ENCODE measurements at regions not wholly inside any gene's neighbourhood (a gene's known extent, or its start where the extent isn't known, plus 50 kb on each side); places are given as distances from the start of the nearest gene placed in this dataset.
"Not testable (repeated sequence)": the region's sequence is repeated elsewhere in the genome, so short reads cannot be mapped to it uniquely, and the experiment has no call there.

DNA sequence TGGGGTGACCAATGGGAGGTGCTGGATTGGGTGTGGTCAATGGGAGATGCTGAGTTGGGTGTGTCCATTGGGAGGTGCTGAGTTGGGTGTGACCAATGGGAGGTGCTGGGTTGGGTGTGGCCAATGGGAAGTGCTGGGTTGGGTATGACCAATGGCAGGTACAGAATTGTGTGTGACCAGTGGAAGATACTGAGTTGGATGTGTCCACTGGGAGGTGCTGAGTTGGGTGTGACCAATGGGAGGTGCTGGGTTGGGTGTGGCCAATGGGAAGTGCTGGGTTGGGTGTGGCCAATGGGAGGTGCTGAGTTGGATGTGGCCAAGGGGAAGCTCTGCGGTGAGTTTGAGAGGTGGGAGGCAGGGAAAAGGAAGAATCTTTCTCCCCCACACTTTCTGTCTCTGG is 250.0 kb upstream of the PROK2 start:
- no peak for DNase-seq

DNA sequence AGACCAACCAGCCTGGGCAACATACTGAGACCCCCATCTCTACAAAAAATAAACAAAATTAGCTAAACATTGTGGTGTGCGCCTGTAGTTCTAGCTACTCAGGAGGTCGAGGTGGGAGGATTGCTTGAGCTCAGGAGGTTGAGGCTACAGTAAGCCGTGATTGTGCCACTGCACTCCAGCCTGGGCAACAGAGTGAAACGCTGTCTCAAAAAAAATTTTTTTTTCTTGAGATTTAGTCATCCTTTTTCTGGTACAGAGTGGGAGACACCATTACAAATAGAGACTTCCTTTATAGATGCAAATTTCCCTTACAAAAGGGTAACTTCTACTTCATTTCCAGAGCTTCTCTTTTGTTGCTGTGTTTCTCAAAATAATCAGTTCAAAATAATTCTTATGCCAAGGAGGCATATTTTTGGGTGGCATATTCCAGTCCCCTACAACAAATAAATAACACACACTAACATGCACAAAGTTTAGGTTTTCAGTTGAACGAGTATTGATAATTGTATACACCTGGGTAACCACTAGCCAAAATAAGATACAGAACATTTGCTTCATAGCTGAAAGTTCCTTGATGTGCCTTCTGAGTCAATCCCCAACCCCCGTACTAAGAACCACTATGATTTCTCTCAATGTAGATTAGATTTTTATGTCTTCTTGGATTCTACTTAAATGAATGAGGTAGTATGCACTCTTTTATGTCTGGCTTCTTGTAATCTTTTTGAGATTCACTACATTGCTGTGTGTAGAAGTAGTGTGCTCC is 248.9 kb upstream of the PROK2 start:
- DNase-seq = no peak

DNA sequence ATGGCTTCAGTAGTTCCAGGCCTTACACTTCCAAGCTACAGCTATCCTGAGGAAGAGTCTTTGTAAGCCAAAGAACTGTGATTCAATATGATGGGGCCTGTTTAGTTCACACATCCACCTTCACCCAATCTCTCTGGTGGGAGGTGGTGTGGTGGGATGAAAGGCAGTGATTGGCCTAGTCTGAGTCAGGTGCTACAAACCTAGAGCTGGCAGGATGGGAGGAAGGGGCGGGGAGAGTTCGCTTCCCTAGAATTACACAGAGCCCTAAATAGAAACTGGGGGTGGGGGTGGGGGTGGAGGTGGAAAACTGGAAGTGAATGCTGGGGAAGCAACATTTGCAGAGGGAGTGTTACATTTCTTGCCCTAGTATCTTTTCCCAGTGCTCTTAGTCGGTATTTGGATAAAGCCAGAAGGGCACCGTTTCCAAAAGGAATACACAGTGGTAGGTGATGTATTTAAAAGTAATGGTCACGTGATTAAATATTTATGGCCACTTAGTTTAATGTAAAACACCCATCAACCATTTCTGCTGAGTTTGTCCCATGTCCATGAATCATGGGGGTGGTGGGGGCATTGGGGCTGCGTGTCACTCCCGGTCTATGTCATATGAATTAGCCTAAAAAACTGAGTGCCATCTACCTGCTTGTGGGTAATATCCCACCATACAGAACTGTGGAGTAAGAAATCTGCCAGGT is 247.6 kb upstream of the PROK2 start:
- DNase-seq = no peak

DNA sequence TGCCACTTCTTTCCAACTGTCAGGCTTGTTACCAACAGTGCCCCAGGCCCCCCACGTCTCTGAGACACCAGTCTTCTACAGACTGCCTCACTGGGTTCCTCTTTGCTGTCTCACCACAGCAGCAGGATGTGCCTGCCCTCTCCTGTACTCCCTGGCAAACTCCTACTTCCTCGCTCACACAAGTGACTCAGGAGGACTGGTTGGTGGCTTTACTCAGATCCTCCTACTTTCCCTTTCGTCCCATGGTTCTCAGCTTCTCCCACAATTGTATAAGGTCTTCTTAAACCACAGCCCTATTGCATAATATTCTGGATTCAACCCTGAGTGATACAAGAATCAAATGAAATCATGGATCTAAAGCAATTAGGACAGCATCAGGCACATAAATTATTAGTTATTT is 246.6 kb upstream of the PROK2 start:
- peak; percentile 81 for DNase-seq

DNA sequence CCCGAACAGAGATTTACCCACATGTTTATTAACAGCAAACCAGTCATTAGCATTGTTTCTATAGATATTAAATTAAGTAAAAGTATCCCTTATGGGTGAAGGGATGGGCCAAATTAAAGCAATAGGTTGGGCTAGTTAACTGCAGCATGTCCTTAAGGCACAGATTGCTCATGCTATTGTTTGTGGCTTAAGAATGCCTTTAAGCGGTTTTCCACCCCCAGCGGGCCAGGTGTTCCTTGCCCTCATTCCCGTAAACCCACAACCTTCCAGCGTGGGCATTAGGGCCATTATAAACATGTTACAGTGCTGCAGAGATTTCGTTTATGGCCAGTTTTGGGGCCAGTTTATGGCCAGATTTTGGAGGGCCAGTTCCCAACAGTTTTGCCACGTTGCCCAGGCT is 245.3 kb upstream of the PROK2 start:
- not testable (repeated sequence) for DNase-seq

DNA sequence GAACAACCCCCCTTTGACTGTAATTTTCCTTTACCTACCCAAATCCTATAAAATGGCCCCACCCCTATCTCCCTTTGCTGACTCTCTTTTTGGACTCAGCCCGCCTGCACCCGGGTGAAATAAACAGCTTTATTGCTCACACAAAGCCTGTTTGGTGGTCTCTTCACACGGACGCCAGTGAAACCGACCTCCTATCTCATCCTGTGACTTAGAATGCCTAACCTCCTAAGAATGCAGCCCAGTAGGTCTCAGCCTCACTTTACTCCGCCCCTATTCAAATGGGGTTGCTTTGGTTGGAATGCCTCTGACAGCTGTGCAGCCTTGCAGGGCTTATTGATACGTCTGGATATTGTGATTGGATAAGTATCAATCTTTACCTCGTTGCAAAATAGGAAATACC is 243.8 kb upstream of the PROK2 start:
- peak; percentile 85 for DNase-seq

DNA sequence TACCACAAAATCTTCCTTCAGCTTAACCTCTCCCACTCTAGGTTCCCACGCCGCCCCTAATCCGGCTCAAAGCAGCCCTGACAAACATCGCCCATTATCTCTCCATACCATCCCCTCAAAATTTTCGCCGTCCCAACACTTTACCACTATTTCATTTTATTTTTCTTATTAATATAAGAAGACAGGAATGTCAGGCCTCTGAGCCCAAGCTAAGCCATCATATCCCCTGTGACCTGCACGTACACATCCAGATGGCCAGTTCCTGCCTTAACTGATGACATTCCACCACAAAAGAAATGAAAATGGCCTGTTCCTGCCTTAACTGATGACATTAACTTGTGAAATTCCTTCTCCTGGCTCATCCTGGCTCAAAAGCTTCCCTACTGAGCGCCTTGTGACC is 243.4 kb upstream of the PROK2 start:
- DNase-seq = not testable (repeated sequence)

DNA sequence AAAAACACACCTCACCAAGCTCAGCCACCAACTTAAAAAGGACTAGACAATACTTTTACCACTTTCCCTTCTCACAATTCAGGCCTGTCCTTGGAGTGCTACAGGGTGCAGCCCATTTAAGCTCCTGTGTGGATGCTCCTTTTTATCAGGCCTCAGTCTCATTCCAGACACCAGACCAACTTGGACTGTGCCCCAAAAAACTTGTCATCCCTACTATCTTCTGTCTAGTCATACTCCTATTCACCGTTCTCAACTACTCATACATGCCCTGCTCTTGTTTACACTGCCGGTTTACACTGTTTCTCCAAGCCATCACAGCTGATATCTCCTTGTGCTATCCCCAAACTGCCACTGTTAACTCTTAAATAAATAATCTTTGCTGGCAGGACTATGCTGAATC is 242.8 kb upstream of the PROK2 start:
- DNase-seq = not testable (repeated sequence)

DNA sequence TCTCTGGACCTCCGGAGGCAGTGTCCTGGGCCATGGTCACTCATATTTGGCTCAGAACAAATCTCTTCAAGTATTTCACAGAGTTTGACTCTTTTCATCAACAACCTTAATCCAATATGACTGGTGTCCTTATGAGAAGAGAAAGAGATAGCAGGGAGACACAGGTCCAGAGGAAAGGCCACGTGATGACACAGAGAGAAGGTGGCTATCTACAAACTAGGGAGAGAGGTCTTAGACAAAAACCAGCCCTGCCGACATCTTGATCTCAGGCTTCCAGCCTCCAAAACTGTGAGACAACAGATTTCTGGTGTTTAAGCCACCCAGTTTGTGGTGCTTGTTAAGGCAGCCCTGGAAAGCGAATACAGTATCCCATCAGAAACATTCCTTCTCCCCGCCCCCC is 237.1 kb upstream of the PROK2 start:
- no peak for DNase-seq

DNA sequence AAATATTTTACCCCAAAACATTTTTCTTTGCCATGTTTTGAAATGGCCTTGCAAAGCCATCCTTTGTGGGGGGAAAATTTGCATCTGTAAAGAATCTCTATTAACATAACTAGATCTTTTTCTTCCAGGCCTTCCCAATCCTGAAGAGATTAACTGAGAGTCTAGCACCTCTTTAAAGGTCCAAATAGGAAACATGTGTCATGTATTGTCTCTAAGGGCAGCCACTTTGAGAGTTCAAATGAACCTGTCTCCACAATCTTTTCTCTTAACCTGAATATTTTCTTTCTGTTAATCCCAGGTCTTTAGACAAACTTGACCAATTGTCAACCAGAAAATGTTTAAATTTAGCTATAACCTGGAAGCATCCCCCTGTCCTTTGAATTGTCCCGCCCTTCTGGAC is 236.6 kb upstream of the PROK2 start:
- DNase-seq = no peak

DNA sequence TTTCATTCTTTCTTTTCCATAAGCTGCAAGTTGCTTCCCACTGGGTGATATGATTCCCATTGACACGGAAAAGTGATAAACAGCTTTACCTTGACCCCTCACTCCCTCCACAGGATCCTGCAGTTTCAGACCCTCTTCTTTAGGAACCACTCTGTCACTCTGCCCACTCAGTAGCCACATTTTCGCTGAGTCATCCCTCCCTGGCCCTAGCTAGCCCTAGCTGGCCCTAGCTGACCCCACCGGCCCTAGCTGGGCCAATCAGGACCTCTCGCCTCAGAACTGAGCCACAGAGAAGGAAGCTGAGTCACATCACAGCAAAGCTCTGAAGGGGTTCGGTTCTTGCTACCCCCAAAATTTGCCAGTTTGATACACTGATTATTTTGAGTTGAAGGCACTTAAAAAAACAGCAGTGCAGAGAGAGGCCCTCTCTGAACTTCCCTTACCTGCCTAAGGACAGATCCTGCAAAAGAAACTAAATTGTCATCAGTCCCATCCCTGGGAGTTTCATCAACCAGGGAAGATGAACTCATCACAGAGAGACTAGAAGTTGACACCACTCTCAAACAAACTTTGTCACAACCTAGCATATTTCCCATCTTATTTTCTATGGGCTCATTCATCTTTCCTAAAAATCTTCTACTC is 233.5 kb upstream of the PROK2 start:
- peak; percentile 34 for DNase-seq

DNA sequence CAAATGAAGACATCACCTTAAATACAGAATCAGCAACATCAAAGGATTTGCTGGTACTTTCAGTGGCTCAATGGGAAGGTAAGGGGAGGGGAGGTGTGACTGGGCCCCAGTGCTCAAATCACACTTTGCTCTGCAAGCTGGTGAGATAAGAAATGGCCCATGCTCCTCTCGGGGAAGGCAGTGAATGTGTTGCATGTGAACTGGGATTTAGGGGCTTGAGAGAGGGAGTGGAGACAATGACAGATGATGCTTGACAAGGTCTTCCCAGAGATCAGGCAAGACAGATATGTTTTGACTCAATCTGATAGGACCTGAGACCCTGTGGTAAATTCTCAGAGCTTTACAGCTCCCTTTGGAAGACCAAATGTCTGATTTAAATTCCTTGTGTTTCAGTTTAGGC is 233.0 kb upstream of the PROK2 start:
- no peak for DNase-seq

DNA sequence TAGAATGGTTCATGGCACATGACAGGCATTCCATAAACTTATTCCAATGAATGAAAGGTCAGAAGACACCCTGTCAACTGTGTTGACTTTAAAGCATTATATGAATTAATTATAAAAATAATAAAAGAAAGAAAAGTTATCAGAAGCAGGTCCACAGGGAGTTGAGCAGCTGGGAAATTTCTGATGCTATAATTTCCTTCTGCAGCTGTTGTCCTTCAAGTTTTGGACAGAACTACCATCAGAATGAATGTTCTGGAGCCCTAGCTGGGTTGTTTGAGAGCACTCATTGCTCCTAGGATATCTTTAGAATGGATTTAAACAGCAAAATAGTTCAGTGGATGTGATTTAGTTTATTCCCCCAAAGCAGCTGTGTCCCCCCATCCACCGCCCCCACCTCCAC is 232.4 kb upstream of the PROK2 start:
- no peak for DNase-seq

DNA sequence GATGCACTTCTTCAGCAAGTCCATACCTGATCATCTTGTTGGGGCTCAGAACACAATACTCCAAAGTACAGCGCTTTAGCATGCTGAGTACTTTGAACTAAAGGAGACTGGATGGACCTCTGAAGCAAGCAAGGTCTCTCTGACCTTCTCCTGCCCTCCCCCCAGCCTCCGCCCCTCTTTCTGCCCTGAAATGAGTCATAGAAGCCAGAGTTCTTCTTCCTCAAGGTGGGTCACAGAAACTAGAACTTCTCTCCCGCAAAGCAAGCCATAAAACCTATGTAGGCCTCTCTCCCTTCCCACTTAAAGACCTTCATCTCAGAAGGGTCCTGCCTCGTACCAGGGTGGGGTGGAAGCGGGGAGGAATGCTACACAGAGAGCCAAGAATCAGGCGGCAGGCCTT is 230.5 kb upstream of the PROK2 start:
- DNase-seq = no peak

DNA sequence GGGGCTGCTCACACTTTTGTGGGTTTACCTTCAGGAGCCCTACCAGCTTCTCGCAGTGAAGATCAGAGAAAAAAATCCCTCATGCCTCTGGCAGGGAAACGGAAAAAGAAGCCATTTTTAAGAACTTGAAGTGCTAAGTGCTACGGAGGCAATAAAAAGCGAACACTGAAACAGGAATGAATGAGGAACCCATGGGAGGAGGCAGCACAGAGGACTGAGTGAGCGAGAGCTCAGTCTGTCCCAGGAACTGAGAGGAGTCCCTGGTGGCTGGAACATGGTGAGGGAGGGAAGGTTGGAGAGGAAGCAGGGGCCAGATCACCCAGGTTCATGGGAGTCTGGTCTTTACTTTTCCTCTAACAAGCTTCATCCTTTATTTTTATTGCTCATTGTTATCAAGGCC is 228.1 kb upstream of the PROK2 start:
- DNase-seq = no peak

DNA sequence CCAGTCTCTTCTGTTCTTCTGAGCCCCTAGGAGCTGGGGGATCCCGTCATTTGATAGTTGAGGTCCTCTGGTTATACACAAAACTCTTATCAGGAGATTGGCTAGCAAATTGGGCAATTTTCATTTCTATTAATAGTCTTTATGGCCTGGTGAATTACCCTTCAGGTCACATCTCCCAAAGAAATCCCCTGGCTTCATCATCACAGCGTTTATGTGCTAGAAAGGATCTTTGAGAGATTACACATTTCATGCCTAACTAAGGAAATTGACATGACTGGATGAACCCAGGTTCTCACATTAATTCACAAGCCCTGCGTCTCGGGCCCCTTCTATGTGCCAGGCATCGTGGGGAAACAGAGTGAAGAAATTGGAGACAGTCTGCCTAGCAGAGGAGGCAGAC is 227.4 kb upstream of the PROK2 start:
- DNase-seq = no peak

DNA sequence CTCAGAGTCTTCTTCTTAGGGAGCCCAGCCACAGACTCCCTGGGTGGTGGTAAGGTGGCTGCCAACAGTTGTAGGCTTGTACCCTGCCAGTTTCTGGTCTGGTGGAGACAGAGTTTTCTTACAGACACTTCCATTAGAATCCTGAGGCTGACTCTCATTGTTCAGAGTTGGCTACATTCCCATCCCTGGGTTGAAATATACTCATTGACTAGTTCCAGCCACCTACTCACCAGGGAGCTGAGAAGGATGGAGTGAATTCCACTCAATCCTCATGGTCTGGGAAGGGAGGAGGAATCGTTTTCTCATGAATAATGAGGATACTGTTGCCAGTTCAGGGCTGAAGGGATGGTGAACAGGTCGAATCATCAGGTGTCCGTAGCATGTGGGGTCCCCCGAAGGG is 226.5 kb upstream of the PROK2 start:
- peak; percentile 94 for DNase-seq

DNA sequence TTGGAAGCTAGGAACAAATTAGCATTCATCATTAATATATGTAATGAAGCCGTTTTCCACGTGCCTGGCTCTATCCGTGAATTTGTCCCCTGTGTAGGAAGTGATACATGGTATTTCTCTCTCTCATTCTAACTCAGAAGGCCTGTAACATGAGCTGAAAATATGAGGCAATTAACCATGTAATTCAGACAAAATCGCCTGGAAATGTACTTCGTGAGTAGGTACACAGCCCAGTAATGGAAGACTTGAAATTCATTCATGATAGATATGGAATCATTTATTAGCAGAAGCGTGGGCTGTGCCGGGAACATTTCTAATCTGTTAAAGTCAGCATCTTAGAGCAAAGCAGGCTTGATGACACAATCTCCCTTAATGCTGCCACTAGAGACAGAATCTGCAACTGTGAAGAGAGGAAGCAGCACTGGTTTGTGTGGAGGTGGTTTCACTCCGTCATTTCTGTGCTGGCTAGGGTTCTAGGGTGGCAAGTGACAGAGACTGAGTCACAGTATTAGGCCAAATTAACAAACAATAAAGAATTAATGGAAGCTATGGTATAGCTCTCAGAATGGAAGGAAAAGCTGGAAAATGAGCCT is 225.0 kb upstream of the PROK2 start:
- DNase-seq = peak; percentile 36

DNA sequence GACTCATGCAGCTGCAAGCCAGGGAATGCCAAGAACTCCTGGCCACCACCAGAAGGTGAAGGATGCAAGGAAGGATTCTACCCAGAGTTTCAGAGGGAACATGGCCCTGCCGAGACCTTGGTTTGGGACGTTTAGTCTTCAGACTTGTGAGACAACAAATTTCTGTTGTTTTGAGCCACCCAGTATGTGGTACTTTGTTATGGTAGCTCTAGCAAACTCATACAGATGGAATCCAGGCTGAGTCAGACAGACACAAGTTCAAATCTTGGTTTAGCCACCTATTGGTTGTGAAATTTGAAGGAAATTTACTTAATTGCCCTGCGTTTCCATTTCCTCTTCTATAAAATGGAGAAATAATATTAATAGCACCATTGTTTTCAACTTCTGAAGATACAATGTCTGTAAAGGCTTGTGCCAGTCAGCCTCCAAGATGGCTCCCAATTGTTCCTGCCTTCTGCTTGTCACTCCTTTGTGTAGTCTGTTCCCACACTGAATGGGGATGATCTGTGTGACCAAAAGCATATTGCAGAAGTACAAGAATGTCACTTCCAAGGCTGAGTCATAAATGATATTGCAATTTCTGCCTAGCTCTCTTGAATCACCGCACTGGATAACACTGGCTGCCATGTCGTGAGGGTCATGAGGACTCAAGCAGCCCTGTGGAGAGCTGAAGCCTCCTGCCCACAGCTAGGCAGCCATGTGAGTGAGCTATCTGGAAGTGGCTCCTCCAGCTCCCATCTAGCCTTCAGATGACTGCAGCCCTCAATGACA is 223.5 kb upstream of the PROK2 start:
- DNase-seq = peak; percentile 45

DNA sequence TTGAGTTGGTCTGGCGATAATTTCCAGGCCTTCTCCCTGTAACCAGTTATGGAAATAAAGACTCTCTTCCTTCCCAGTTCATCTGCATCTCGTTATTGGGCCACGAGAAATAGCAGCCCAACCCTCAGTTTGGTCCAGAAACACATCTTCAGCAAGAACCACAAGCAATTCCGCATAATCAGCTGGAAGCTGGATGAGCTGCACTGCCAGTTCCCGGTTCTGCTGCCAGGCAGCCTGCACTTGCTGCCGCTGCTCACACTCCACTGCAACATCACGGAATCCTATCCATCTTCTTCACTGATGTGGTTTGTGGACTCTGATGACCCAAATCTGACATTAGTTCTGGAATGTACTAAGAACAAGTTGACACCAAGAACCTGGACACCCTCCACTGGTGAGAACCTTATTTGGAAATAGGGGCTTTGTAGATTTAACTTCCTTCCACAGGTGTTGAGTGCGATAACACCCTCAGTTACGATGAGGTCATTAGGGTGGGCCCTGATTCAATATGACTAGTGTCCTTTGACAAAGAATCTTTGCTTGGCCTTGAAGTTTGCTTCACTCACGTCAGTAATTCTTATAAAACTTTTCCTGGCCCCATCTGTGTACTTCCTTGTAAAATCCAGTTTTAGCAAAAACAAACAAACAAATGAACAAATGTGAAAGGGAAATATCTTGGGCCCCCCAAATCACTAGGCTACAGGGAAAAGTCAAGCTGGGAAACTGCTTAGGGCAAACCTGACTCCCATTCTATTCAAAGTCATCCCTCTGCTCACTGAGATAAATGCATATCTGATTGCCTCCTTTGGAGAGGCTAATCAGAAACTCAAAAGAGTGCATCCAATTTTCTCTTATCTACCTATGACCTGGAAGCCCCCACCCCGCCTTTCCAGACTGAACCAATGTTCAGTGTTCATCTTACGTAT is 221.9 kb upstream of the PROK2 start:
- no peak for DNase-seq

DNA sequence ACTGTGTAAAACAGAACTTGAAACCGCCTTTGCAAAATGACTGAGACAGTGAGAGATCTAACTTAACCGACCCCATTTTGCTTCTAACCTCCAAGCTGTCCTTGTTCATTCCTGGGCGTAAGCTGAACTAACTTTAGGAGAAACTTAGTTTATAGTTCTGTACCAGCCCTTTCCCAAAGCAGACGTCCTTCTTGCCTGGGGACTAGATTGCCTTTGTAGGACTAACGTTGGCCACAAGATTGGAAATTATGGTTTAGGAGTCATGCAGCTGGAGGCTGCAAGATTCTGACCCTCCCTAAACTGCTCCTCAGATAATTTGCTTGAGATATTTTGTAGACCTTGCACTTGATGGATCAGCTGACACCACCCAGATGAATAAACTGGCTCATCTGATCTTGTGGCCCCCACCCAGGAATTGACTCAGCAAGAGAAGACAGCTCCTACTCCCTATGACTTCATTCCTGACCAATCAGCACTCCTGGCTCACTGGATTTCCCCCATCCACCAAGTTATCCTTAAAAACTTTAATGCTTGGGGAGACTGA is 219.9 kb upstream of the PROK2 start:
- DNase-seq = peak; percentile 72

DNA sequence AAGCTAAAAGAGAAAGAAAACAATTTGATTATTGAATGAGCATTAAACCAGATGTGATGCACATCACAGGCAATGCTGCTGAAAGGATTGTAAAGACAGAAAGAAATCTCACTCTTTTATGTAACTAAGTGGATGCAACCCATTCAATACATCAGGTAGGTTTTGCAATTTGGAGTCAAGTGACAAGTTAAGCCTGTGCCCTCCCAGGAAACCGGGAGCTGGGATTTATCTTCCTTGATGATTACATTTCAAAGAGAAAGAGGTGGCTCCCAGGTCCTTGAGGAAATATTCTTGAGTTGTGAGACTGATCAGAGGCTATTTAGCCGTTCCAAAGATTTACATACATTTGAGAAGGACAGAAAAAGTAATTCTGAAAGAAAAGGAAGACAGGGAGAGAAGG is 219.0 kb upstream of the PROK2 start:
- DNase-seq = no peak
